ENCODE measurements at regions not wholly inside any gene's neighbourhood (a gene's known extent, or its start where the extent isn't known, plus 50 kb on each side); places are given as distances from the start of the nearest gene placed in this dataset.

- intact Hi-C loops (cut with DNase I), result no loop called here
Measured at GRCh38 chr18:10279471-10279870, 175.0 kb upstream of the APCDD1 start.

GRCh38 chr18:10279905-10280644 is 174.4 kb upstream of the APCDD1 start:
- ATAC-seq (no peak), DNase-seq (ENCODE audit: low spot score) (no peak)
- intact Hi-C loops (cut with DNase I), result no loop called here

More at GRCh38 chr18:10279471-10279870, 175.0 kb upstream of the APCDD1 start:
- DNase-seq (ENCODE audit: low spot score) (no peak), ATAC-seq (no peak)

DNA sequence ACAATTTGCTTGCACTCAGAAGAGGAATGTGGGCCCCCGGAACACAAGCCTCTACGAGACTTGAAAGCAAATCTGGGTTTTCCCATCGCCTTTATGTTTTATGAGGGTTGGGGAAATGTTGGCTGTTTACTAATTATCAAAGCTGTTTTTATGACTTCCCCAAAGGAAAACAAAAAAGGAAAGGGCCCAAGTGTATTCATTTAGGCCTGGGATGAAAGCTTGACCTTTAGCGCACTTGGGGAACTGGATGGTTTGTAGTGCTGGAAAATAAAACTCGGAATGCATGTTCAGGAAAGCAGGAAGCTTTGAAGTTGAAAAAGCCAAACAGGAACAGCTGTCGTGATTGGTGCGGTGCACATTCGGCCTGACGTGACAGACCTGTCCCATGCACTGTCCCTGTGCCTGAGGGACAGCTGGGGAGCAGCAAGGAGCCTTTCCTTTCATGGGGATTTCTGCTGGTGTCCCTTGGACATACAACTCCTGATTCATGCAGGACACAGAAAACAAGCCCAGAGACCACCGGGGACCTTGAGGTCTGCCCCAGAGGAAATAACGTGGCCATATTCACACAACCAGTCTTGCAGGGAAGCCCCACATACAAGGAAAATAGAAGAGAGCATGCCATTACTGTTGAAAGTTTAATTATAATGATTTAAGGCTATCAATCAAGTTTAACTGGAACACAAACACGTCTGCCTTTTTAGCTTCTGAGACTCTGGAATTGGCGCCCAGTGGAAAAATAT is 169.7 kb upstream of the APCDD1 start:
- DNase-seq (ENCODE audit: low spot score), result no peak
- intact Hi-C loops (cut with DNase I), result no loop called here

DNA sequence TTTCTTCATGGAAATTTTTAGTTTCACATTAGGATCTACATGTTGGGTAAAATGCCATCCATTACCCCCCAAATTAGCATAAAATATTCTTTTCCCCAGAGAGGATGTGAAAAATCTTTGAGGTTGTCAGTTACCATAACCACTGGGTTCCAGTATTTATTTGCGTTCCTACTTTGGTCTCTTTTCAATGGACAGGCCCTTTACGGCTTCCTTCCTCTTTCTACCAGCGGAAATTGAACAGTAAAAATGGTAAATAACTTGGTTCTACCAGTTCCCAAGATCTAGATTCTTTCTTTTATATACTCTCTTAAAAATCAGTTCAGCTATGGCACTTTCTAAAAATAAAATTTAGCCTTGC is 169.2 kb upstream of the APCDD1 start:
- intact Hi-C loops (cut with DNase I), result no loop called here
- no peak for ATAC-seq

More for the DNA sequence above, 169.7 kb upstream of the APCDD1 start:
- ATAC-seq, result peak; percentile 35

GRCh38 chr18:10286580-10287150 is 167.8 kb upstream of the APCDD1 start:
- intact Hi-C loops (cut with DNase I), result no loop called here
- no peak for ATAC-seq
- DNase-seq (ENCODE audit: low spot score), result no peak

More for the DNA sequence above, 169.2 kb upstream of the APCDD1 start:
- no peak for DNase-seq (ENCODE audit: low spot score)

DNA sequence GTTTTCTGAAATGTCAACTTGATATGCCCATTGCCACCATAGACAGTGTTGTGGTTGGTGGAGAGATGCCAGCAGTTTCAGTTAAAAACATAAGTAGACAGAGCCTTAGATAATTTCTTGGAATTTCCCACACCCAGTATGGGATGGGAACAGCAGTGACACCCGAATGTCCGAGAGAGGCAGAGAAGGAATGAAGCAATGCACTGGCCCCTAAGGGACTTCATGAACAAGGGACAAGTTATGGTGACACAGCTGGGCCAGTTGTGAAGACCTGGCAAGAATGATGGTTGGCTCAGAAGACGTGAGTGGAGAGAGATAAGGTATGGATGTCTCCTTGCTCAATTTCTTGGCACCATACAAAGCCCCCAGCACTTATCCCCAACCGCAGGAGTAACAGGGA is 165.2 kb upstream of the APCDD1 start:
- DNase-seq (ENCODE audit: low spot score) (no peak), ATAC-seq (no peak)
- intact Hi-C loops (cut with DNase I), result no loop called here

- intact Hi-C loops (cut with DNase I), result no loop called here
- ATAC-seq, result no peak
- DNase-seq (ENCODE audit: low spot score), result no peak
Measured at GRCh38 chr18:10289951-10290637, 164.3 kb upstream of the APCDD1 start.

GRCh38 chr18:10290638-10291235 is 163.7 kb upstream of the APCDD1 start:
- DNase-seq (ENCODE audit: low spot score) (no peak), ATAC-seq (peak; percentile 17)
- intact Hi-C loops (cut with DNase I), result no loop called here

DNA sequence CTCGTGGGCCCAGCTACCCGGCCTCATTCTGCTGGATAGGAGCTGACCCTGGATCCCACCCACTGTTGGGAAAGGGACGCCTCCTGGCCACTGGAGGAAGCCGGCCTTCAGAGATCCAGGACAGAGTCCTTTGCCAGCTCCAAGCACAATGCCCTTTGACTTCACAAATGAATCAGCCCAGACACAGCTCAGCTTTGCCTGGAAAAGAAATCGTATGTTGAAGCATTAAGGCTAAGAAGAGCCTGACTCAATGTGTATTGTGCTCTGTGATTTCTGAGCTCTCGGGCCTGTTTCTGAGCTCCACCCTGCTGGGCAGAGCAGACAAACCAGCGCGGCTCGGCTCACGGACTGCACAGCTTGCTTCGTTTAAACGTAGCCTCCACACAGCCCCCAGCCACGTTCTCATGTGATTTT is 162.9 kb upstream of the APCDD1 start:
- DNase-seq (ENCODE audit: low spot score) (no peak), ATAC-seq (peak; percentile 60)
- intact Hi-C loops (cut with DNase I), result no loop called here

GRCh38 chr18:10293966-10294365 is 160.5 kb upstream of the APCDD1 start:
- intact Hi-C loops (cut with DNase I), result no loop called here
- no peak for DNase-seq (ENCODE audit: low spot score)
- ATAC-seq, result no peak

DNA sequence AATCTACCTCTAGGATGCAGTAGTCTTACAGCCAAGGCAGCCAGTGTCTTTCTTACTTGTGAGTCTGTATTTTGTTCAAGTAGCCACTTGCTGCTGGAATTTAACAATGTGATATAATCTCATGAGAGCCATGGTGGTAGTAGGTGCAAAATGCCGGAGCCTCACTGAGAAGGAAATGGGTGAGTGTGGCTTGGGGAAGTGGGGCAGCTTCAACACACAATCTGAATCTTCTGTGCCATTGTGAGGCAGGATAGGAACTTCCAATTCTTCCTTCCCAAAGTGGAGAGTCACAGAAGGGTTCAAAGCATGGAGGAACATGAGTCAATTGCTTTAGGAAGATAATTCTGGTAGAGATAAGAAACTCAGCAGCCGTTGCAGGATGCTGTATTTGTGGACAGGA is 158.7 kb upstream of the APCDD1 start:
- ATAC-seq, result no peak
- DNase-seq (ENCODE audit: low spot score), result no peak
- intact Hi-C loops (cut with DNase I), result no loop called here

- intact Hi-C loops (cut with DNase I), result no loop called here
- DNase-seq (ENCODE audit: low spot score) (no peak), ATAC-seq (no peak)
Measured at GRCh38 chr18:10296491-10296890, 157.9 kb upstream of the APCDD1 start.

GRCh38 chr18:10297086-10297485 is 157.3 kb upstream of the APCDD1 start:
- ATAC-seq, result no peak
- no peak for DNase-seq (ENCODE audit: low spot score)
- intact Hi-C loops (cut with DNase I), result no loop called here

DNA sequence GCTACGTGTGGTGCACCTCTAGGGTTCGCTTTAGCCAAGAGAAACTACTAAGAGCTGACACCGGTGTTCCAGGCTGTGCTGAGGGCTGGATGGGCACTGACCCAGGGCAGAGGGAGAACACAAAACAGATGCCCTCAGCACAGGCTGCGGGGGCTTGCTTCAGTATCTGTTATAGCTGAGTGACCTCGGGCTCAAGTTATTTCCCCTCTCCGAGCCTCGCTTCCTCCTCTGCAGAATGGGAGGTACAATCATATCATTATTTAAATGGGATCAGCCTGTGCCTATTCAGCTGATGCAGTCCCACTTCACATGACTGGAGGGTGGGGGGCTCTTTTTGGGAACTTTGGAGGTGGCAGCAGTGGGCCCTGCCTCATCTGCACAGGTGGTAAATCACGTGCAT is 156.1 kb upstream of the APCDD1 start:
- DNase-seq (ENCODE audit: low spot score) (no peak), ATAC-seq (no peak)
- intact Hi-C loops (cut with DNase I), result loop anchor here (1.0 kb wide), 1 partner anchor 11 kb away; no protein-coding TSS in a partner anchor

DNA sequence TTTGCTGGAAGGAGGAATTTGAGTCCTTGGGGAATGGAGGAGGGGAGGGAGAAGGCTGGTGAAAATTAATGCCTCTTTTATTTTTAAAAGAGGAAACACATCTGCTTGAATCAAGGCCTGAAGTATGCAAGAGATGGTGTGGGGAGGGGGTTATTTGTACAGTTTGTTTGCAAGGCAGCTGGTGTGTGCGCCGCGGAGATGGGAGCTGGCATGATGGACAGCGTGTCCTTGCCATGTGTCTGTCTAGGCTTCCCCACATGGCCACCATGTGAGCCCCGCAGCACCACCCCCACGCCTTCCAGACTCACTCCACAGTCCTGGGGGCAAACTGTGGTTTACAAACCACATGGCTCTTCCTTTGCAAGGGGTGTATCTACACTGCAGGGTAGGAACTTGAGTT is 154.8 kb upstream of the APCDD1 start:
- intact Hi-C loops (cut with DNase I), result no loop called here
- peak; percentile 80 for ATAC-seq

GRCh38 chr18:10300739-10301138 is 153.7 kb upstream of the APCDD1 start:
- ATAC-seq, result no peak
- no peak for DNase-seq (ENCODE audit: low spot score)
- intact Hi-C loops (cut with DNase I), result no loop called here

More for the DNA sequence above, 154.8 kb upstream of the APCDD1 start:
- DNase-seq (ENCODE audit: low spot score), result no peak

DNA sequence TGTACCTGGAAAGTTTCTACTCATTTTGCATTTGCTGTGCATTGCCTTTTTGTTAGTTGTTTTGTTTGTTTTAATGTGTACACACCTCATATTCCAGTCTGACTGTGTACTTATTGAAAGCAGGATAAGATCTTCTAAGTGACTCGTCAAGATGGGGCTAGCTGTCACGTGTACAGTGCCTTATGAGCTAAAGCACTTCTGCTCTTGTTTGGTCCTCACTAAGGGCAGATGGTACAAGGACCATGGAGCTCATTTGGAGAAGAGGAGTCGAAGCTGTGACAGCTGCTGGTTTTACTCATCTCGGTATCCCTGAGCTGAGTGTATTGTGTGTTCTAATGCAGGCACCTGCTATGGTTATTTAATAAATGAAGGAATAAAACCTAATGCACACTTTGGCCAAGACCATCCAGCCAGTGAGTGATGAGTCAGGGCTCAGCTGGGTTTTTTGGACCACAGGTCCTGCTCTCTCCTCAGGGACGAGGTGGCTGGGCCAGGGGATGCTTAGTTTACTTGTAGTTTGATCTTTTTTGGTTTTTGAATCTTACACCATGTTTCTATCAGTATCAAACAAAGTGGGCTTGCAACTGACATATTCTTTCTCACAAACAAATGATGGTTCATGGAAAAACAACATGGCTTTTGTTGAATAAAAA is 152.5 kb upstream of the APCDD1 start:
- no peak for ATAC-seq
- intact Hi-C loops (cut with DNase I), result no loop called here
- no peak for DNase-seq (ENCODE audit: low spot score)

DNA sequence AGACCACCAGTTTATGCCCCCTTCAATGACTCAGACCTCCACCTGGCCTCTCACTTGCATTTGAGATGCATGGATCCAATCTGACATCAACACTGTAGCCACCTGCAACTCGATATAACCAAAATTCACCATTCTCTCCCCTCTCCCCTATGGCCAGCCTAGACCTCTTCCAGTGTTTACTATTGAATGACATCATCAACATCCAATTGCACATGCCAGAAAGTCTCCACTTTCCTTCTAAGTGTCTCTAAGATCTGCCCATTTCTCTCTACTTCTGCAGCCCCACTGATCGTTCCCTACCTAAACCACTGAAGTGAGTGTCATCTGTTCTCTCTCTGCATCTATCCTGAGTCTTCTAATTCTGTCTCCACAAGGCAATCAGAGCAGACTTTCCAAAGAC is 151.3 kb upstream of the APCDD1 start:
- DNase-seq (ENCODE audit: low spot score), result no peak
- intact Hi-C loops (cut with DNase I), result no loop called here
- ATAC-seq, result no peak

DNA sequence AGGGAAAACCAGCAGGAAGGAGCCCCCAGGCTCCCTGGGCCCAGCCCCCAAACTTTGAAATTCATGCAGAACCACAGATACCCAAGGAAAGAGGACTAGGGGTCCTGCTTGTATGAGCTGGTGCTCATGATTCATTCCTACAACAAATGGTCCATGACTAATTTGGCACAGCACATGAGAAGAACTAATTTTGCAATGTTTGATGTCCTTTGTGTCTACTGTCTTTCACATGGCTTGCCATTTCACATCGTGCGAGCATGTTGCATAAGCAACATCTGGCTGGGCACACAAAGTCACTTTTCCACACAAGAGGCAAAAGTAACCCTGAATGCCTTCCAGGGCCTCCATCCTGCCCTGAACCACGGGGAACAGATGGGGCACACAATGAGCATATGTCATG is 149.6 kb upstream of the APCDD1 start:
- intact Hi-C loops (cut with DNase I), result no loop called here
- DNase-seq (ENCODE audit: low spot score) (no peak), ATAC-seq (peak; percentile 76)
